Right renal pelvis (tissue), 4 donors: ENCODE measurements at regions not wholly inside any gene's neighbourhood (a gene's known extent, or its start where the extent isn't known, plus 50 kb on each side); places are given as distances from the start of the nearest gene placed in this dataset.

Experiments used
- DNase-seq, 4 donors: peaks; one replicate each; pipeline ENCODE4 v3.0.0-alpha.2; 2013; ENCODE audit warnings: low read depth in 4 of 4, low spot score in 3 of 4, missing footprints in 1 of 4

DNA sequence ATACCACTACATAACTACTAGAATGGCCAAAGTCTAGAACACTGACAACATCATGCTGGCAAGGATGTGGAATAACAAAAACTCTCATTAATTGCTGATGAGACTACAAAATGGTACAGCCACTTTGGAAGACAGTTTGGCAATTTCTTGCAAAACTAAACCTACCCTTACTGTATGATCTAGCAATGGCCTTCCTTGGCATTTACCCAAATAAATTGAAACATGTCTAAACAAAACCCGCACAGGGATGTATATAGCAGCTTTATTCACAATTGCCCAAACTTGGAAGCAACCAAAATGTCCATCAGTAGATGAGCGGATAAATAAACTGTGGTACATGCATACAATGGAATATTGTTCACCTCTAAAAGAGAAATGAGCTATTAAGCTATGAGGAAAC, 87.9 kb upstream of the SLC24A5 start:
- DNase-seq, result no peak

DNA sequence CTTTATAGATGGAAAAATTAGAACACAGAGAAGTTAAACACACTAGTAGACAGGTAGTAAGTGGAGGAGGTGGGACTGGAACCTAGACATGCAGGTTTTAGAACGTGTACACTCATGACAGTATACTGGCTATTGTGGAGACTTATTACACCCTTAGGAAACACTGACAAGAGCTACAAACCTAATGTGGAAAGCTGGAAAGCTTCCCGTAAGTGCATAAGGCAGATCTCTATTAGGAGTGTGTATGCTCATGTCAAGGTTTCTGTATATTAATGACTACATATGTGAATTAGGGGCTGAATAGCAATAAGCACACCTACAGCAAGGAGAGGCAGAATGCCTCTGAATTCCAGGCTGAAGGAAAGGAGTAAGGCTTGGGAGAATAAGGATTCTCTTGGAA, 82.6 kb upstream of the SLC24A5 start:
- no peak for DNase-seq

DNA sequence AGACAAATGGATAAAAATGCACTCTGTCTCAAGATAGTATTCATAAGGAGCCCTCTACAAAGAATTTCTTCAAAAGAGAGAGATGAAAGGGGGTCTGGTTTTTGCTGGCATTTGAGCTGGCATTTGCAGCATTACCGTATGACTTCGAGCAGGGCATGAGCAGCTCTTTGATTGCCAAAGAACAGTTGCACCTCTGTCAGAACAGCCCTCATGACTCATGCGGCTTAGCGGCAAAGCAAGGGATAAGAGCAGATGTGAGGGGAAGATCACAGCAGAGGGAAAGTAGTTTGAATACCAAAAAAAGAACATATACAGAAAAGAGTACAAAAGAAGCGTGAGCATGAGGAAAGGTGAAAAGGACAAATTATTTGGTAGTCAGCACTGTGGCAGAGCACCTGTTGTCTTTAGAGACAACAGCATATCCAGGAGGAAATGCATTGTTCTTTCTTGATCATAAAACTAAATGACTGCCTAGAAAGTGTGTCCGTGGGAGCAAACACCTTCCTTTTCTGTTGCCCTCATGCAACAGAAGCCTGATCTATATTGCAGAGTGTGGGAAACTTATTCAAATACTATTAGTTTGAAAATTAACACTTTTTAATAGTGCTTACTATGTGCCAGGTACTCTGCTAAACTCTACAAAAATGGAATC, 80.5 kb upstream of the SLC24A5 start:
- DNase-seq, result no peak

DNA sequence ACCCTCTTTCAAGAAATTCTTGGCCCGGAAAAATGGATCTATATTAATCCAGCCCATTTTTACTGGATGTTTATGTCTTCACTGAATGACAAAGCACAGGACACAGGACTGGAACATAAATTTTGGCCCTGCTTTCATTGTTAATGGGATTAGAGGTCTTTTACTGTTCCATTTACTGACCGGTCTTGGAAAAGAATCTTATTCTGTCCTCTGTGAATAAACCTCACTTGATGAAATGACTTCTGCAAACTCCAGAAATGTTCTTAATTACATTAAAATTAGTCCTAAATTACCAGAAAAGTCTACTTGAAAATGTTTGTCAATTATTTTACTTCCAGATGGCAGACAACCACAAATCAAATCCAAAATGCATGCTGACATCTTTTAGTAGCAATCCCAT, 79.3 kb upstream of the SLC24A5 start:
- no peak for DNase-seq

DNA sequence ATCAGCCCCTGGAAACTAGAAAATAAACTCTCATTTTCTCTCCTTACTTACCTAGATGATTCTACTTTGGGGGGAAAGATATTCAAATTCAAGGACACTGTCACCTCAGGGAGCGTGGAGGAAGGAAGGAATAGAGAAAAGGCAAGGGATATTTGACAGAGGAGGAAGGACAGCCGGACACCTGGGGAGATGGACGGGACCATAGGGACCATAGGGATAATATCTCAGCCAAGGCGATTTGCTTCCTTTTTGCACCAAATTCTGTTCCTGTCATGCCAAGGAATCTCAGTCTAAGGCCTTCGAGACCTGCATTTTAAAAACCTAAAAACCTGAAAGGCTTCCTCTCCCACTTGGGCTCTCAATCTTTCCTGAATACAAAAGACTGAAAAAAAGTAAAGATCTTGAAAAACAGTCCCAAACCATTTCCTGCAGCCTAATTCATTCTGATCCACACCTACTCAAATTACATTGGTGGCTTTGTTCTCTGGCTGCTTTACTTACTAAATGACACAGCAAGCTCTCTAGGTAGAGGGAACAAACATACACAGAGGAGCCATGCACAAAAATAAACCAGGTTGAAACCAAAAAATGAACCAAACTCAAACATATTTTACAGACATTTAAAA, 73.9 kb upstream of the SLC24A5 start:
- no peak for DNase-seq

DNA sequence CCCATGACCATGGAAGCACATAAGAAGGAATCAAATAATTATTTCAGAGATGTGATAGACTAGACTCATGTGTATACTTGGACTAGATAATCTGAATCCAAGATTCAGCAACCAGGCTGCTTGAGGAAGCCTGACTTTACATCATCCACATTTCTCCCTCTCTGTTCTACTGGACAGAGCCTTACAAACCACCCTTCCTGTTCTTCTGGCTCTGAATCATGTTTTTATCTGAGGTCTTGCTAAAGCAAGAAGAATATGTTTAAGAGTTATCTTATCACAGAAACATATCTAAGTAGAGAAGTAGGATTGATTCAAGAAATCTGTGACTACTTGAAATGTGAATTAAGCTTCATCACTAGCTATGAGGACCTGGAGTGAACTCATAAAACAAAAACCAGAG, 71.1 kb upstream of the SLC24A5 start:
- no peak for DNase-seq

DNA sequence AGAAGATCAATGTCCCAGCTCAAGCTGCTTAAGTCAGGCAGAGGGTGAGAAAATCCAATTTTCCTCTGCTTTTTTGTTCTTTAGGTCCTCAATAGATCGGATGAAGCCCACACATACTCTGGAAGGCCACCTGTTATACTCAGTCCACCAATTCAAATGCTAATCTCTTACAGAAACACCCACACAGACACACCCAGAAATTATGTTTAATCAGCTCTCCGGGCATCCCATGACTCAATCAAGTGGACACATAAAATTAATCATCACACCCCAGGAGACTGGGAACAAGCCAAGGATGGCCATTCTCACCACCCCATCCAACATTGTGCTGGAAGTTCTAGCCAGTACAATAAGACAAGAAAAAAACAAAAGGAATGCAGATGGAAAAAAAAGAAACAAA, 67.8 kb upstream of the SLC24A5 start:
- DNase-seq, result no peak

DNA sequence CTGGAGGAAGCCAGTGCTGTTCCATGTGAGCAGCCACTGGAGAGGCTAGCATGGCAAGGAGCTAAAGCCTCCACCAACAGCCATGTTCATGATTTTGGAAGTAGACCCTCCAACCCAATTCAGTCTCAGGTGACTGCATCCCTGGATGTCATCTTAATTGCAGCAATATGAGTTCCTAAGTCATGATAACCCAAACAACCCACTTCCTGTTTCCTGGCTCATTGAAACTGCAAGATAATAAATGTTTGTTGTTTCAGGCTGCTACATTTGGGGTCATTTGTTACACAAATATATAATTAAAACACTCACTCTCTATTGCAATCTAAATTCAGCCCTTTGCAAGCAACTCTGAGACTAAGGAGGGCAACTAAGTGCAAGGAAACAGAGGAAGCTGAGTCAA, 62.4 kb upstream of the SLC24A5 start:
- DNase-seq, result no peak

DNA sequence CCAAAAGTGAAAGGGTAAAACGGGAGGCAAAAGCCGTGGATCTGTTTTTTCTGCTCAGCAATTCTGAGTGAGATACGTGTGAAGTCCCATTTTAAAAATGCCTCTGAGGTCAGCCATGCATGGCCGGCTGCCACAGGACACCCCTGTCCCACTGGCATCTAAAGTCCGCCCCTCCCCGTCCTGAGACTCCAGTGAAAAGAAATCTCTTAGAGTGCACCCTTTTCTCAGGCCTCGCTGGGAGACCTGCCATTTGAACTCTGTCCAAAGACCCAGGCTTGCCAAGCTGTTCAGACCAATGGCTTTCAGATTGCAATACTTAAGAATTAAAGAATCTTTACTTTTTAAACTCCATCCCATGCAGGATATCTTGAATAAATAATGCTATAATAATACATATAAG, 61.0 kb upstream of the SLC24A5 start:
- DNase-seq, result no peak

DNA sequence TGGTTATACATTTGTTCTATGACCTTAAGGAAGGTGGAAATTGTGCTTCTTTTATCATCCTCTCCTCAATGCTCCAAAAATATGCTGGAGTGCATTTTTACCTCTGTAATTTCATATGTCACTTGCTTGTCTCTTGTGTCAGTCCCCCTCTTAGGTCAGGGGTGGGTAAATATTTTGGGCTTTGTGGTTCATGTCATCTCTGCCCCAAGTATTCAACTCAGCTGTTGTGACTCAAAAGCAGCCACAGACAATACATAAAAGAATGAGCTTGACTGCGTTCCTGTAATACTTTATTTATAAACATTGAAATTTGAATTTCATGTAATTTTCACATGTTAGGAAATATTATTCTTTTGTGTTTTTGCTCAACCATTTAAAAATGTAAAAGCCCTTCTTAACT, 60.4 kb upstream of the SLC24A5 start:
- DNase-seq, result no peak

DNA sequence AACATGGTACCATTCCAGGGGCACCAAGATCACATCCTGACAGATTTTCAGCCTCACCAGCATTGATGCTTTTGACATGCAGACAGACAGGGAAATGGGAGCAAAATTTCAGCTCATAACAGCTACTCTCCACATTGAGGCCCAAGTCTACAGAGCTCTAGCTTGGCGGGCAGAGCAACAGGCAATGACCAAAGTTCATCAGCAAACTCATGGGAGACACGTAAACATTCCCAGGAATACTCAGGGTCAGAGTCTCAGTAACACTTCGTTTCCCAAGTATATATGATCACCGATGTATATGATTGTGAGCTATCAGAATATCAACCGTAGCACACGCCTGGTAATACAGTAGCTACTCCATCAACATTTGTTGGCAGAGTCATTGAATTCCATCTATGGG, 59.2 kb upstream of the SLC24A5 start:
- no peak for DNase-seq

DNA sequence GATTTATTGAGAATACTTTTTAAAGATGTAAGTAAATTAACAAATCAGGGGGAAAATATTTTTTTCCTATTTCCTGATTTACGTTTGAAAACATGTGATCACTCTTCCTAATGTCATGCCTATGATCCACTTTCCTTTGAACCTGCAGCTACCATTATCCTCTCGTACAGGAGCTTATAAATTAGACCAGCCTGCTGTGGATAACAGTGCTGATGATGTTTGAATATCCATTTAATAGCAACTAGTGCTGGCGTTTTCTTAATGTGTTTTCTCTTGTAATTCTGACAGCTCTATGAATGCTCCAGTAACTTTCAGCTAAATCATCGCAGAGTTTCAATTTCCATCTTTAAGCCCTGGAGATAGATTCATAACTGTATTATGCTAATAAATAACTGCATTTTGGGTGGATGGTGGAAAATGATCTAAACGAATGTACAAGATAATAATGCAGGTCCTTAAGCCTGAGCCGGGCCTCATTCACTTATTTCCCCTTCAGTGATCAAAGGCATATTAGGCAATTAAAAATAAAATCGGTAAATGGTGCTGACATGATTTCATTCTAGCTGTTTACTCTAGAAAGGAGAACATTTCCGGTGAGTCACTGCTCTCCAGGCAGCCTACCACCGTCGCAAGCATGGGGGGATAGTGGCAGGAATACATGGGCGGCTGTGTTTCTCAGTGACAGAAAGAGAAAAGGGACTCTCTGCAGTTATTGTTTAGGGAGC, 58.5 kb upstream of the SLC24A5 start:
- DNase-seq, result no peak

DNA sequence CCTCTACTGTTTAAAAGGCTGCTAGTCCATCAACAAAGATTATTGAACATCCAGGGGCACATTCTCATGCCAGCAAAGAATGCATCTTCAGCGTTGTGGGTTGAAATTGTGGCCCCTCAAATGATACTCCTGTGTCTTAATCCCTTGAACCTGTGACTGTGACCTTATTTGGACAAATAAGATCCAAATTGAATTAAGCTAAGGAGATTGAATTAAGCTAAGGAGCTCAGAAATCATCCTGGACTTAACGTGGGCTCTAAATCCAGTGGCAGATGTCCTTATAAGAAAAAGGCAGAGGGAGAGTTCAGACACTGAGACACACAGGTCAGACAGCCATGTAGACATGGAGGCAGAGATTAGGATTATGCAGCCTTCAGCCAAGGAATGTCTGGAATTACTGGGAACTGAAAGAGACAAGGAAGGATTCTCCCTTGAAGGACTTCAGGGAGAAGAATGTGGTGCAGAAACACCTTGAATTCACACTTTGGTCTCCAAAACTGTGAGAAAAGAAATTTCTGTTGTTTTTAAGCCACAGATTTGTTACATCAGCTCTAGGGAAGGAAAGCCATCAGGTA, 57.3 kb upstream of the SLC24A5 start:
- no peak for DNase-seq

DNA sequence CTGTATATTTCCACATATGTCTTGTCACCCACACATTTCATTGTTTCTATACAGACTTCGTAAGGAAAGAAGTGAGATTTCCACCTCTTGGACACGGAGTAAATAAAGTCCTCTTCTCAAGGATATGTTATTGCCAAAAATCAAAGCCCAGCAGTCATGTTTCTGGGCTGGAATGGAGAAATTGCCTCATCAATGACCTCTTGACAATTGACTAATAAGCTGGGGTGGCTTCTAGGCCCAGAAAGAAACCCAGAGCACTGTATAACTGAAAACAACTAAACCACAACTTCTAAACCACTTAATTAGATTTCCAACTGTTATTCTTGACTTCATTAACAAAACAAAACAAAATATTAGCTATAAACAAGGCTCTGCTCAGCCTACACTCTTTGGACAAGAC, 56.4 kb upstream of the SLC24A5 start:
- DNase-seq, result no peak

DNA sequence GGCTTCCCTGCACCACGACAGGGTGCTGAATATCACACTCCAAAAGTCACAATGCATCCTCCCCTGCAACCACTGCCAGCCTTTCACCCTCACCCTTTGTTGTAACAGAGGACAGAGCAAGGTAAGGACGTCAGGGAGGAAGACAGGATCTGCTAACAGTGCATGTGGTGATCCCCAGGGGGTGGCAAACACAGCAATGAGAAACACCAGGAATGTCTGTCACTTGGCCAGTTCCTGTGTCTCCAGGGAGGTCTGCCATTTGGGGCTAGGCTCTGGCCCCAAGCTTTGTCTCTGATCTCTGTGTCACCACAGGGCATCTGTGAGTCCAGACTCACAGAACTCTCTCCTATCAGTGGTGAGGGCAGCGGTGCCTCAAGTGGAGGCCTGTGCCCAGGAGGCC, 54.3 kb upstream of the SLC24A5 start:
- no peak for DNase-seq
